SU-DHL-6 (cell line): ENCODE measurements at regions not wholly inside any gene's neighbourhood (a gene's known extent, or its start where the extent isn't known, plus 50 kb on each side); places are given as distances from the start of the nearest gene placed in this dataset.

Experiments used
- EZH2phosphoT487 ChIP-seq: fragments of 200-600 bp; sonication (generic), shearing (Covaris generic); conservative IDR thresholded peaks from 2 replicates; pipeline ENCODE4 v1.6.1; 2018; ENCODE audit warnings: mild to moderate bottlenecking, antibody characterized with exemption, low read length, moderate library complexity, mixed read lengths
- TF ChIP-seq, protein P1 (sequence below): fragments of 200-600 bp; sonication (generic); IDR thresholded peaks from one replicate; pipeline ENCODE4 v1.5.1; 2017; ENCODE audit warnings: antibody characterized with exemption, mild to moderate bottlenecking, low read length, moderate library complexity; ENCODE audit not compliant: insufficient read depth, poor library complexity, severe bottlenecking

DNA sequence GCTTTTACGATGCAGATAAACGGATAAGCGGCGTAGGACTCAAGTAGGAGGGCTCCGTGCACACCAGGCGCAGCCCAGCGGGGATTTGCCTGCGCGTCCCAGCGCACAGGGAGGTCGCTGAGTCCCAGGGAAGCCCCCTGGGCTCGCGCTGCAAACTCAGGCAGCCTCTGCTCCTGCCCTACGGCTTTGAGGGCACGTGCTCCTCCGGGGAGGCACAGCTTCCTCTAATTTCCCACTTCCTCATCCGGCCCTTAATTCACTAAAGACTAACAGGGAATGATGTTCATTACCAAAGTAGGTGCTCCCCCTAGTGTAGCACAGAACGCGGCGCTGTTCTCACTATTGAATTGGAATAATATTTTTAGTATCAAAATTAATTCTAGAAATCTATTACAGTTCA, 825.4 kb downstream of the KCNJ18 start:
- TF ChIP-seq, protein P1, sequence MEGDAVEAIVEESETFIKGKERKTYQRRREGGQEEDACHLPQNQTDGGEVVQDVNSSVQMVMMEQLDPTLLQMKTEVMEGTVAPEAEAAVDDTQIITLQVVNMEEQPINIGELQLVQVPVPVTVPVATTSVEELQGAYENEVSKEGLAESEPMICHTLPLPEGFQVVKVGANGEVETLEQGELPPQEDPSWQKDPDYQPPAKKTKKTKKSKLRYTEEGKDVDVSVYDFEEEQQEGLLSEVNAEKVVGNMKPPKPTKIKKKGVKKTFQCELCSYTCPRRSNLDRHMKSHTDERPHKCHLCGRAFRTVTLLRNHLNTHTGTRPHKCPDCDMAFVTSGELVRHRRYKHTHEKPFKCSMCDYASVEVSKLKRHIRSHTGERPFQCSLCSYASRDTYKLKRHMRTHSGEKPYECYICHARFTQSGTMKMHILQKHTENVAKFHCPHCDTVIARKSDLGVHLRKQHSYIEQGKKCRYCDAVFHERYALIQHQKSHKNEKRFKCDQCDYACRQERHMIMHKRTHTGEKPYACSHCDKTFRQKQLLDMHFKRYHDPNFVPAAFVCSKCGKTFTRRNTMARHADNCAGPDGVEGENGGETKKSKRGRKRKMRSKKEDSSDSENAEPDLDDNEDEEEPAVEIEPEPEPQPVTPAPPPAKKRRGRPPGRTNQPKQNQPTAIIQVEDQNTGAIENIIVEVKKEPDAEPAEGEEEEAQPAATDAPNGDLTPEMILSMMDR, result no peak
- no peak for TF ChIP-seq EZH2phosphoT487
